ENCODE measurements at regions not wholly inside any gene's neighbourhood (a gene's known extent, or its start where the extent isn't known, plus 50 kb on each side); places are given as distances from the start of the nearest gene placed in this dataset.

- no peak for DNase-seq (ENCODE audit: low read depth)
- H3K4me3 ChIP-seq (ENCODE audit: low read length), result no peak overlapping the region
- no peak for TF ChIP-seq CTCF (IDR thresholded peaks at IDR 0.05; ENCODE audit: insufficient read depth, low read depth, low read length, missing control alignments)
Observed at GRCh38 chr16:87166934-87167333, 150.3 kb downstream of the C16orf95 start.

GRCh38 chr16:87169509-87169995 lies 147.6 kb downstream of the C16orf95 start:
- H3K4me3 ChIP-seq (ENCODE audit: low read length), result no peak overlapping the region
- DNase-seq (ENCODE audit: low read depth), result no peak

DNA sequence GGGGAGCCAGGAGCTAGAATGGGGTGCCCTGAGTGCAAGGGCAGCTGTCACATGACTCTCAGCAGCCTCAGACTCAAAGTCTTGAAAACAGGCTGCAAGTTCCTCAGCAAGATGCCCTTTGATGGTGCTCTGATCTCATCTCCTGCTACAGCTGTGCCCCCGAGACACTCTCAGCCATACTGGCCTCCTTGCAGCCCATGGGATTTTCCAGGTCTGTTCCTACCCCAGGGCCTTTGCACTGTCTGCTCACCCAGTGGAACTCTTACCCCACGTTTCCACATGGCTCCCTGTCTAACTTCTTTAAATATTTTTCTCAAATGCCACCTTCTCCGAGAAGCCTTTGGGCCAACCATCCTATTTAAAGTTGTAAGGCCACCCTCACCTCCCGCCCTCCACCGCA lies 146.9 kb downstream of the C16orf95 start:
- H3K4me3 ChIP-seq (ENCODE audit: low read length), result no peak overlapping the region
- DNase-seq (ENCODE audit: low read depth), result no peak
- no peak for TF ChIP-seq CTCF (IDR thresholded peaks at IDR 0.05; ENCODE audit: insufficient read depth, low read depth, low read length, missing control alignments)

More at GRCh38 chr16:87169509-87169995, 147.6 kb downstream of the C16orf95 start:
- TF ChIP-seq CTCF (IDR thresholded peaks at IDR 0.05; ENCODE audit: insufficient read depth, low read depth, low read length, missing control alignments), result no peak

GRCh38 chr16:87171723-87172122 lies 145.5 kb downstream of the C16orf95 start:
- no peak for DNase-seq (ENCODE audit: low read depth)
- no peak for TF ChIP-seq CTCF (IDR thresholded peaks at IDR 0.05; ENCODE audit: insufficient read depth, low read depth, low read length, missing control alignments)
- H3K4me3 ChIP-seq (ENCODE audit: low read length), result no peak overlapping the region

GRCh38 chr16:87172632-87173031 lies 144.6 kb downstream of the C16orf95 start:
- H3K4me3 ChIP-seq (ENCODE audit: low read length), result no peak overlapping the region
- no peak for TF ChIP-seq CTCF (IDR thresholded peaks at IDR 0.05; ENCODE audit: insufficient read depth, low read depth, low read length, missing control alignments)
- no peak for DNase-seq (ENCODE audit: low read depth)

DNA sequence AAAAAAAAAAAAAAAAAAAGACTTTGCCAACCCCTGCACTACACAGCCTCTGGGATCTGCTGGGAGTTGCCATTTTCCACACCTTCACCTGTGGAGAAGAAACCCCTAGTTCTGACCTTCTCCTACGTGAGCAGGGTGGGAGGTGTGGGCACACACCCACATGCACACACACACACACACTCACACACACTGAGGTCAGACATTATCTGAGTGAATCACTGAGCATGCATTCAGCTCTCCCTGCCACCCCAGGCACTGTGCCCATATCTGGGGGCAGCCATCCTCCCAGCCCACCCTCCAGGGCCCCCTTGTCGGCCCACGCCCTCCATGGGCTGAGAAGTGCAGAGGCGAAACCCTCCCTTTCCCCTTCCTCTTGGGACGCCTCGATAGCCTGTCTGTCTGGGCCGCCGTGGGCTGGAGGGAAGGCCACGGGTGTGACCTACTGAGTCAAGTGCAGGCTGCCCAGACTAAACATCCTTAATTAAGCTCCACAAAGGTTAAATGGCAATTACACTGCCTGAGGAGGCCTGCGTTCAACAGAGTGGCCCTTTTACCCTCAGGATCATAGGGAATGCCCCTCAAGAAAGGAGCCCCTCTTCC lies 143.8 kb downstream of the C16orf95 start:
- DNase-seq (ENCODE audit: low read depth), result no peak
- TF ChIP-seq CTCF (IDR thresholded peaks at IDR 0.05; ENCODE audit: insufficient read depth, low read depth, low read length, missing control alignments), result no peak
- H3K4me3 ChIP-seq (ENCODE audit: low read length), result no peak overlapping the region

DNA sequence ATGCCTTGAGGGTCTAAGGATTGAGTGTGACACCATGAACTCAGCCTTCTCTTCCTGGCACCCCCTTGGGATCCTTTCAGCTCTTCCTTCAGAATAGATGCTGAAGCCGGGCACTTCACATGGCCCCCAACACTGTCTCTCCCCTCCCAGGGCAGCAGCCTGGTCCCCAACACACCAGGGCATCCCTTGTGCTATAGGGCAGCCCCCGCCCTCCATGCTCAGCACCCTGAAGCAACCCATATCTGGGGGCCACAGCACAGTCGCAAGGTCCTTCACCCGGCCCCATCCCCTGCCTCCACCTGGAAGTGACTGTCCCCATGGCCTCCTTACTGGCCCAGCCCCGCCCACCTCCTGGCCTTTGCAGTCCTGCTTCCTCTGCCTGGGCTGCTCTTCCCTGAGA lies 143.1 kb downstream of the C16orf95 start:
- no peak for TF ChIP-seq CTCF (IDR thresholded peaks at IDR 0.05; ENCODE audit: insufficient read depth, low read depth, low read length, missing control alignments)
- no peak for DNase-seq (ENCODE audit: low read depth)
- no peak overlapping the region for H3K4me3 ChIP-seq (ENCODE audit: low read length)
